ENCODE measurements at regions not wholly inside any gene's neighbourhood (a gene's known extent, or its start where the extent isn't known, plus 50 kb on each side); places are given as distances from the start of the nearest gene placed in this dataset.

GRCh38 chr9:71250581-71250980 is 129.2 kb upstream of the TRPM3 start:
- ChIA-PET CTCF (ENCODE audit: partially characterized antibody) (interaction anchor here (0.7 to 4.0 kb wide), 26 partner anchors 9 to 982 kb away, joined by 3 to 14 read pairs (median 4); partner anchors contain the start of gene TRPM3), POLR2A (ENCODE audit: partially characterized antibody) (interaction anchor here (0.5 to 2.2 kb wide), 2 partner anchors 131 to 1488 kb away, joined by 3 to 9 read pairs; no protein-coding TSS in a partner anchor)
- TF ChIP-seq RAD21 (IDR thresholded peaks at IDR 0.05 in 1 of 2, conservative IDR thresholded peaks at IDR 0.05 in 1 of 2; ENCODE audit: low read depth in 2 of 2, low read length in 2 of 2) (0 out of 4 replicates have a peak, but pooled peaks of 1 of the 2 experiments have one; percentile 2), PHF8 (conservative IDR thresholded peaks at IDR 0.05; ENCODE audit: low read depth, low read length) (no peak), ASH2L (IDR thresholded peaks at IDR 0.05; ENCODE audit: low read length) (peak; percentile 84), BACH1 (IDR thresholded peaks at IDR 0.05; ENCODE audit: low read length) (no peak), CEBPB (IDR thresholded peaks at IDR 0.05; ENCODE audit: low read depth, low read length) (0 out of 2 replicates have a peak, but pooled peaks have one; percentile 34), CBX8 (IDR thresholded peaks at IDR 0.05; ENCODE audit: borderline replicate concordance, low read depth, low read length) (no peak), RBBP5 (IDR thresholded peaks at IDR 0.05; ENCODE audit: borderline replicate concordance, low read depth, low read length) (peak; percentile 60; the same call in 1 of the 2 replicates), NRF1 (IDR thresholded peaks at IDR 0.05; ENCODE audit: low read depth, low read length) (no peak), SP1 (IDR thresholded peaks at IDR 0.05; ENCODE audit: low read depth, low read length) (peak; percentile 84; the same call in 1 of the 2 replicates), USF2 (IDR thresholded peaks at IDR 0.05; ENCODE audit: low read length) (no peak), CHD2 (IDR thresholded peaks at IDR 0.05; ENCODE audit: low read length) (0 out of 2 replicates have a peak, but pooled peaks have one; percentile 37), EGR1 (IDR thresholded peaks at IDR 0.05; ENCODE audit: borderline replicate concordance, low read depth, low read length) (no peak), KDM1A (IDR thresholded peaks at IDR 0.05; ENCODE audit: borderline replicate concordance, low read length) (peak; percentile 77; the same call in 1 of the 2 replicates)

More at GRCh38 chr9:71250581-71250980, 129.2 kb upstream of the TRPM3 start:
- H3K79me1 ChIP-seq (ENCODE audit: low read depth, low read length) = no peaks in the 10 kb centered on the region
- no peaks in the 10 kb centered on the region for H3K79me2 ChIP-seq (ENCODE audit: control insufficient read depth in 1 of 2, insufficient read depth in 2 of 2, low read length in 2 of 2)
- no peak overlapping the region for H2BK5ac ChIP-seq (ENCODE audit: low read depth, low read length)
- H3K9me3 ChIP-seq (ENCODE audit: insufficient read depth in 2 of 2, low read depth in 1 of 2, low read length in 1 of 2) = no peaks in the 10 kb centered on the region
- H3K36me3 ChIP-seq (ENCODE audit: control insufficient read depth in 2 of 4, insufficient read depth in 4 of 4, low read length in 3 of 4) = no peaks in the 10 kb centered on the region
- no peak overlapping the region for H3K23ac ChIP-seq (ENCODE audit: insufficient read length)
- H3K9ac ChIP-seq (replicated peaks in 1 of 4; ENCODE audit: extremely low read depth in 1 of 4, low read depth in 3 of 4, low read length in 3 of 4) = no peak overlapping the region
- H2AK5ac ChIP-seq (ENCODE audit: low read depth, low read length) = no peak overlapping the region
- H3K4me2 ChIP-seq (ENCODE audit: insufficient read depth in 1 of 2, low read depth in 2 of 2, low read length in 2 of 2) = peak overlapping the region; percentile 49 to 50
- no peak overlapping the region for H2BK120ac ChIP-seq (replicated peaks; ENCODE audit: low read depth, low read length)
- FAIRE-seq (peak; percentile 98), DNase-seq (ENCODE audit: low read depth in 1 of 2, low spot score in 2 of 2) (peak; percentile 52 to 60)
- WGBS, 2 experiments (ENCODE audit: extremely low coverage in 1 of 2, insufficient coverage in 1 of 2, insufficient read length in 1 of 2, insufficient replicate concordance in 2 of 2, low coverage in 1 of 2, low lambda C conversion rate in 2 of 2, missing lambda C conversion rate in 1 of 2) = 13% methylated on average over 4 of the region's 4 CpGs; no CpG with 5 or more reads in 1 of the 2 experiments
- H3K23me2 ChIP-seq (ENCODE audit: low read depth, low read length) = peaks cover 3% of the 10 kb centered on the region; the same call in 1 of the 2 replicates
- no peak overlapping the region for H3K27ac ChIP-seq (ENCODE audit: low read depth, low read length)
- H3K4me1 ChIP-seq (replicated peaks in 1 of 4; ENCODE audit: control insufficient read depth in 3 of 4, insufficient read depth in 4 of 4, low read length in 3 of 4) = peaks cover 0 to 14% (median 7%) of the 10 kb centered on the region in 4 experiments; a peak in 2 of 7 replicates
- H4K5ac ChIP-seq (ENCODE audit: insufficient read length, low read depth, low read length) = no peak overlapping the region
- no peaks in the 10 kb centered on the region for H4K20me1 ChIP-seq (replicated peaks in 1 of 2; ENCODE audit: control insufficient read depth in 1 of 2, insufficient read depth in 2 of 2, low read length in 2 of 2)
- no peak overlapping the region for H2BK15ac ChIP-seq (ENCODE audit: low read length)
- peak overlapping the region in 1 of 4 experiments; percentile 34; a peak in 1 of 8 replicates for H3K4me3 ChIP-seq (ENCODE audit: extremely low read depth in 1 of 4, insufficient read depth in 2 of 4, low read depth in 3 of 4, low read length in 4 of 4)
- H2BK12ac ChIP-seq (ENCODE audit: low read depth, low read length) = no peak overlapping the region
- no peak overlapping the region for H2BK20ac ChIP-seq (ENCODE audit: low read length)
- no peak overlapping the region for H4K91ac ChIP-seq (replicated peaks; ENCODE audit: insufficient read length, low read length)
- H3K27me3 ChIP-seq (replicated peaks in 1 of 4; ENCODE audit: control insufficient read depth in 3 of 4, extremely low read depth in 1 of 4, insufficient read depth in 3 of 4, low read length in 3 of 4) = no peaks in the 10 kb centered on the region
- 0 out of 2 replicates have a peak overlapping the region, but pooled peaks have one; percentile 33 for H2AFZ ChIP-seq (ENCODE audit: low read length)
- no peak overlapping the region for H3K56ac ChIP-seq (replicated peaks; ENCODE audit: insufficient read length, low read depth, low read length)
- no peak overlapping the region for H3K14ac ChIP-seq (ENCODE audit: insufficient read length)
- no peak overlapping the region for H3K4ac ChIP-seq (replicated peaks; ENCODE audit: insufficient read length, low read depth, low read length)
- no peak overlapping the region for H4K8ac ChIP-seq (ENCODE audit: extremely low read depth, insufficient read depth, low read length)
- H3K18ac ChIP-seq (ENCODE audit: extremely low read depth, low read length) = no peak overlapping the region
